ENCODE measurements at regions not wholly inside any gene's neighbourhood (a gene's known extent, or its start where the extent isn't known, plus 50 kb on each side); places are given as distances from the start of the nearest gene placed in this dataset.

- Histone ChIP-seq H3K9ac (ENCODE audit: low read length) (no peak overlapping the region), H3K4me3 (ENCODE audit: low read depth, low read length, poor library complexity, severe bottlenecking) (no peak overlapping the region), H3K27me3 (ENCODE audit: insufficient read depth, low read length) (no peaks in the 10 kb centered on the region; the same call in 1 of the 2 replicates), H3K4me2 (ENCODE audit: low read length) (no peak overlapping the region), H3K27ac (ENCODE audit: low read depth, low read length, poor library complexity, severe bottlenecking) (no peak overlapping the region), H3K79me2 (ENCODE audit: insufficient read depth, low read length) (no peaks in the 10 kb centered on the region), H3K4me1 (ENCODE audit: insufficient read depth, low read length, severe bottlenecking) (no peaks in the 10 kb centered on the region), H3F3A (ENCODE audit: insufficient read depth, low read length) (no peaks in the 10 kb centered on the region), H4K20me1 (ENCODE audit: insufficient read depth, low read length) (no peaks in the 10 kb centered on the region), H3K9me3 (ENCODE audit: low read length) (no peaks in the 10 kb centered on the region), H2AFZ (ENCODE audit: low read length) (no peak overlapping the region), H3K9me2 (ENCODE audit: low read depth, low read length) (no peaks in the 10 kb centered on the region), H3K36me3 (ENCODE audit: insufficient read depth, low read length) (no peaks in the 10 kb centered on the region)
- no peak for TF ChIP-seq EZH2 (IDR thresholded peaks at IDR 0.05; ENCODE audit: borderline replicate concordance, low read length)
Measured at GRCh38 chr17:71631483-71631882, 489.3 kb upstream of the SOX9 start.

- no peaks in the 10 kb centered on the region for H3K9me2 ChIP-seq (ENCODE audit: low read depth, low read length)
- H3K4me2 ChIP-seq (ENCODE audit: low read length) = no peak overlapping the region
- no peaks in the 10 kb centered on the region for H3K79me2 ChIP-seq (ENCODE audit: insufficient read depth, low read length)
- H3K9me3 ChIP-seq (ENCODE audit: low read length) = no peaks in the 10 kb centered on the region
- no peak overlapping the region for H3K9ac ChIP-seq (ENCODE audit: low read length)
- H3K27ac ChIP-seq (ENCODE audit: low read depth, low read length, poor library complexity, severe bottlenecking) = no peak overlapping the region
- TF ChIP-seq EZH2 (IDR thresholded peaks at IDR 0.05; ENCODE audit: borderline replicate concordance, low read length) (no peak), CTCF (IDR thresholded peaks at IDR 0.05; ENCODE audit: low read length) (no peak)
- H4K20me1 ChIP-seq (ENCODE audit: insufficient read depth, low read length) = no peaks in the 10 kb centered on the region
- no peaks in the 10 kb centered on the region for H3K27me3 ChIP-seq (ENCODE audit: insufficient read depth, low read length)
- no peaks in the 10 kb centered on the region for H3K4me1 ChIP-seq (ENCODE audit: insufficient read depth, low read length, severe bottlenecking)
- H3K4me3 ChIP-seq (ENCODE audit: low read depth, low read length, poor library complexity, severe bottlenecking) = no peak overlapping the region
- no peak overlapping the region for H2AFZ ChIP-seq (ENCODE audit: low read length)
- H3F3A ChIP-seq (ENCODE audit: insufficient read depth, low read length) = no peaks in the 10 kb centered on the region
- H3K36me3 ChIP-seq (ENCODE audit: insufficient read depth, low read length) = no peaks in the 10 kb centered on the region
Measured at GRCh38 chr17:71632328-71632727, 488.5 kb upstream of the SOX9 start.

- Histone ChIP-seq H3K9me2 (ENCODE audit: low read depth, low read length) (no peaks in the 10 kb centered on the region), H3K4me1 (ENCODE audit: insufficient read depth, low read length, severe bottlenecking) (no peaks in the 10 kb centered on the region), H3K4me3 (ENCODE audit: low read depth, low read length, poor library complexity, severe bottlenecking) (no peak overlapping the region), H3K79me2 (ENCODE audit: insufficient read depth, low read length) (no peaks in the 10 kb centered on the region), H3K36me3 (ENCODE audit: insufficient read depth, low read length) (no peaks in the 10 kb centered on the region), H2AFZ (ENCODE audit: low read length) (no peak overlapping the region), H3K27me3 (ENCODE audit: insufficient read depth, low read length) (no peaks in the 10 kb centered on the region), H3K4me2 (ENCODE audit: low read length) (no peak overlapping the region), H3K27ac (ENCODE audit: low read depth, low read length, poor library complexity, severe bottlenecking) (no peak overlapping the region), H4K20me1 (ENCODE audit: insufficient read depth, low read length) (no peaks in the 10 kb centered on the region), H3K9ac (ENCODE audit: low read length) (no peak overlapping the region), H3F3A (ENCODE audit: insufficient read depth, low read length) (no peaks in the 10 kb centered on the region), H3K9me3 (ENCODE audit: low read length) (no peaks in the 10 kb centered on the region)
- no peak for TF ChIP-seq EZH2 (IDR thresholded peaks at IDR 0.05; ENCODE audit: borderline replicate concordance, low read length)
- no peak for TF ChIP-seq CTCF (IDR thresholded peaks at IDR 0.05; ENCODE audit: low read length)
Measured at GRCh38 chr17:71633391-71633849, 487.4 kb upstream of the SOX9 start.

- no peak for TF ChIP-seq EZH2 (IDR thresholded peaks at IDR 0.05; ENCODE audit: borderline replicate concordance, low read length)
- TF ChIP-seq CTCF (IDR thresholded peaks at IDR 0.05; ENCODE audit: low read length) = no peak
- no peaks in the 10 kb centered on the region for H3K36me3 ChIP-seq (ENCODE audit: insufficient read depth, low read length)
Measured at GRCh38 chr17:71634376-71634775, 486.4 kb upstream of the SOX9 start.

More at GRCh38 chr17:71634376-71634775, 486.4 kb upstream of the SOX9 start:
- Histone ChIP-seq H3K27ac (ENCODE audit: low read depth, low read length, poor library complexity, severe bottlenecking) (no peak overlapping the region), H3K79me2 (ENCODE audit: insufficient read depth, low read length) (no peaks in the 10 kb centered on the region), H3K9ac (ENCODE audit: low read length) (no peak overlapping the region), H3K4me3 (ENCODE audit: low read depth, low read length, poor library complexity, severe bottlenecking) (no peak overlapping the region), H3K9me3 (ENCODE audit: low read length) (no peaks in the 10 kb centered on the region), H3K27me3 (ENCODE audit: insufficient read depth, low read length) (no peaks in the 10 kb centered on the region), H3F3A (ENCODE audit: insufficient read depth, low read length) (no peaks in the 10 kb centered on the region), H3K4me2 (ENCODE audit: low read length) (no peak overlapping the region), H3K9me2 (ENCODE audit: low read depth, low read length) (no peaks in the 10 kb centered on the region), H4K20me1 (ENCODE audit: insufficient read depth, low read length) (no peaks in the 10 kb centered on the region), H2AFZ (ENCODE audit: low read length) (no peak overlapping the region), H3K4me1 (ENCODE audit: insufficient read depth, low read length, severe bottlenecking) (no peaks in the 10 kb centered on the region)

All from OCI-LY1 (cell line).